Esophagus muscularis mucosa (tissue), 4 donors: ENCODE measurements at regions not wholly inside any gene's neighbourhood (a gene's known extent, or its start where the extent isn't known, plus 50 kb on each side); places are given as distances from the start of the nearest gene placed in this dataset.

ENCODE experiments used
- DNase-seq: peaks from one replicate; pipeline ENCODE4 v3.0.0-alpha.2; 2017; ENCODE audit errors: extremely low spot score
- H3K27ac ChIP-seq, 4 donors: fragments of 200-600 bp; sonication (generic); replicated peaks in 1 of 4; 1 replicate in 3 of 4; 2 replicates in 1 of 4; pipeline ENCODE4 v1.5.1; 2016 to 2019; ENCODE audit warnings: mild to moderate bottlenecking in 1 of 4
- H3K27me3 ChIP-seq, 4 donors: fragments of 200-600 bp; sonication (generic); one replicate each; pipeline versions ENCODE4 v1.5.1 to v1.6.0; 2016 to 2019
- H3K36me3 ChIP-seq, 4 donors: fragments of 200-600 bp; sonication (generic); one replicate each; pipeline ENCODE4 v1.5.1; 2016 to 2019
- H3K4me1 ChIP-seq, 4 donors: fragments of 200-600 bp; sonication (generic); one replicate each; pipeline ENCODE4 v1.5.1; 2016 to 2019
- H3K4me3 ChIP-seq, 4 donors: fragments of 200-600 bp; sonication (generic); 1 replicate in 2 of 4; 2 replicates in 2 of 4; pipeline ENCODE4 v1.5.1; 2016 to 2019; ENCODE audit warnings: mild to moderate bottlenecking in 4 of 4, moderate library complexity in 1 of 4
- H3K9me3 ChIP-seq, 4 donors: fragments of 200-600 bp; sonication (generic); 1 replicate in 3 of 4; 2 replicates in 1 of 4; pipeline ENCODE4 v1.5.1; 2016 to 2019
- EP300 ChIP-seq: sonication (generic); formaldehyde crosslinking; IDR thresholded peaks from one replicate; pipeline ENCODE4 v1.6.1; 2017; ENCODE audit warnings: antibody characterized with exemption
- POLR2A ChIP-seq: fragments of 450-650 bp; IDR thresholded peaks from one replicate; pipeline ENCODE4 v1.6.1; 2017; ENCODE audit warnings: antibody characterized with exemption, moderate library complexity, mild to moderate bottlenecking, low read depth
- POLR2AphosphoS5 ChIP-seq, 2 donors: sonication (generic); formaldehyde crosslinking; IDR thresholded peaks; one replicate each; pipeline ENCODE4 v1.6.1; 2017; ENCODE audit warnings: antibody characterized with exemption in 2 of 2
- WGBS: methylation state at CpG from one replicate; pipeline ENCODE4 v1.1.5; 2018; 5-methylcytosine and 5-hydroxymethylcytosine counted together
- intact Hi-C: fragments of 100-400 bp; cut with DNase I; formaldehyde crosslinking; loops from one replicate; pipeline ENCODE4 v1.15.1; 2023
- TF ChIP-seq, protein P1 (sequence below), 3 experiments: fragments of 200-600 bp in 2 of 3; fragments of 450-650 bp in 1 of 3; sonication (generic) in 2 of 3; IDR thresholded peaks; one replicate each; pipeline ENCODE4 v1.5.1; 2017 to 2019; ENCODE audit warnings: antibody characterized with exemption in 3 of 3, mild to moderate bottlenecking in 2 of 3, moderate library complexity in 1 of 3

DNA sequence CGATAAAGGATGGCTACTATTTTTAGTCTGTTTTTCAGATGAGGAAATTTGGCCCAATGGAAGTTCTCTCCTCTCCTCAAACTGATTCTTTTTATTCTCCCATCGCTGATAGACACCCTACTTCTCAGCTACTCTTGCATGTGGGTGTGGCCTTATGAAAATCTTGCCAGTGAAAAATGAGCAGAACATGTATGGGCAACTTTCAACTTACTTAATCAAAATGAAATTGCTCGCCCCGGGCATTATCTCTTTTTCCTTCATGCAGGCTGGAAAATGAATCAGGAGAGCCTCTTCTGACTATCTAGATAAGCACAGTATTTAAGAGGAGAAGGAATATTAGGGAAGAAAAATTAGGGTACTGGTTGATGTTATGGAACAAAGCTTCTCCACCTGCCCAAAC, 2354.7 kb upstream of the RAG2 start:
- no peaks in the 10 kb centered on the region for H3K4me1 ChIP-seq
- no peaks in the 10 kb centered on the region for H3K9me3 ChIP-seq
- no peaks in the 10 kb centered on the region for H3K36me3 ChIP-seq
- DNase-seq: no peak
- H3K27me3 ChIP-seq: no peaks in the 10 kb centered on the region
- intact Hi-C loops: no loop called here
- 81% methylated on average over 4 of the region's 4 CpGs for WGBS
- no peak overlapping the region for H3K4me3 ChIP-seq
- H3K27ac ChIP-seq: no peak overlapping the region
- TF ChIP-seq EP300: no peak
- TF ChIP-seq, protein P1, sequence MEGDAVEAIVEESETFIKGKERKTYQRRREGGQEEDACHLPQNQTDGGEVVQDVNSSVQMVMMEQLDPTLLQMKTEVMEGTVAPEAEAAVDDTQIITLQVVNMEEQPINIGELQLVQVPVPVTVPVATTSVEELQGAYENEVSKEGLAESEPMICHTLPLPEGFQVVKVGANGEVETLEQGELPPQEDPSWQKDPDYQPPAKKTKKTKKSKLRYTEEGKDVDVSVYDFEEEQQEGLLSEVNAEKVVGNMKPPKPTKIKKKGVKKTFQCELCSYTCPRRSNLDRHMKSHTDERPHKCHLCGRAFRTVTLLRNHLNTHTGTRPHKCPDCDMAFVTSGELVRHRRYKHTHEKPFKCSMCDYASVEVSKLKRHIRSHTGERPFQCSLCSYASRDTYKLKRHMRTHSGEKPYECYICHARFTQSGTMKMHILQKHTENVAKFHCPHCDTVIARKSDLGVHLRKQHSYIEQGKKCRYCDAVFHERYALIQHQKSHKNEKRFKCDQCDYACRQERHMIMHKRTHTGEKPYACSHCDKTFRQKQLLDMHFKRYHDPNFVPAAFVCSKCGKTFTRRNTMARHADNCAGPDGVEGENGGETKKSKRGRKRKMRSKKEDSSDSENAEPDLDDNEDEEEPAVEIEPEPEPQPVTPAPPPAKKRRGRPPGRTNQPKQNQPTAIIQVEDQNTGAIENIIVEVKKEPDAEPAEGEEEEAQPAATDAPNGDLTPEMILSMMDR (IDR thresholded peaks at IDR 0.05): no peak
- TF ChIP-seq POLR2A: no peak
- no peak for TF ChIP-seq POLR2AphosphoS5 (IDR thresholded peaks at IDR 0.05)

DNA sequence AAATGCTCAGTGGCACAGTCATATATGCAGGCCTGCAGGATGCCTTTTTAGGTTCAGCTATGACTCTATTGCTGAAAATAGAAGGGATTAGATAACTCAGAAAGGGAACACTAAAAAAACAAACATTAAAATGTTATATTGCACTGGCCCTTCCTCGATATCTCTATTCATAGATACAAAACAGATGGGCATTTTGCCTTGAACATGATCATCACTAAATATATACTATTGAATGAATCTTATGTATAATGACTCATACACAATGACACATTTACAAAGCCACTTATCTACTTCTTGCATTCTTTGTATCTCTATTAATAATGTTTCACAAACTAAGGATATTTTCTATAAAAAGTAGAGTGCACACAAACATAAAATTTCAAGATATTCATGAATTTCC, 2352.8 kb upstream of the RAG2 start:
- Histone ChIP-seq H3K4me1 (no peaks in the 10 kb centered on the region), H3K9me3 (peaks cover 0 to 4% (median 0%) of the 10 kb centered on the region in 4 donors), H3K27ac (no peak overlapping the region), H3K36me3 (no peaks in the 10 kb centered on the region), H3K4me3 (no peak overlapping the region), H3K27me3 (no peaks in the 10 kb centered on the region)
- no peak for DNase-seq
- intact Hi-C loops: no loop called here
- TF ChIP-seq POLR2AphosphoS5 (IDR thresholded peaks at IDR 0.05): no peak
- 32% methylated on average over 1 of the region's 1 CpG for WGBS

DNA sequence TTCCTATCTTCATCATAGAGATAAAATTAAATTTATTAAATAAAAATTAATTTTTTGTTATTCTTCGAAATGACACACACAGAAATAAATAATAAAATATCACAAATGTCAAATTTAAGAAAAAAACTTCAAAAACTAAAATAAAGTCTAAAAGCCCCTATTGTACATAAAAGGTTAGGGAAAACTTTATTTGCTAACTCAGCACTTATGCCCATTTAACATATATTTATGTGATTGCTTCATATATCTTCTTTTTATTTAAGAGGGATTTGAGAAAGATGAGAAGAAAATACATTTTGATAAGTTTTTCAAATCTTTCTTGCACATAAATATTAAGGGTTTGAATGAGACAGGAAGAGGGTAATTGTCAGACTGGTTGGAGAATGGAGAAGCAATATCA, 2350.4 kb upstream of the RAG2 start:
- Histone ChIP-seq H3K4me1 (no peaks in the 10 kb centered on the region), H3K4me3 (no peak overlapping the region), H3K36me3 (no peaks in the 10 kb centered on the region), H3K27me3 (no peaks in the 10 kb centered on the region), H3K27ac (no peak overlapping the region), H3K9me3 (peaks cover 0 to 8% (median 0%) of the 10 kb centered on the region in 4 donors)
- TF ChIP-seq POLR2A (no peak), POLR2AphosphoS5 (IDR thresholded peaks at IDR 0.05) (no peak)
- TF ChIP-seq, protein P1 (IDR thresholded peaks at IDR 0.05): no peak
- WGBS: 90% methylated on average over 1 of the region's 1 CpG
- intact Hi-C loops: no loop called here
- DNase-seq: no peak

DNA sequence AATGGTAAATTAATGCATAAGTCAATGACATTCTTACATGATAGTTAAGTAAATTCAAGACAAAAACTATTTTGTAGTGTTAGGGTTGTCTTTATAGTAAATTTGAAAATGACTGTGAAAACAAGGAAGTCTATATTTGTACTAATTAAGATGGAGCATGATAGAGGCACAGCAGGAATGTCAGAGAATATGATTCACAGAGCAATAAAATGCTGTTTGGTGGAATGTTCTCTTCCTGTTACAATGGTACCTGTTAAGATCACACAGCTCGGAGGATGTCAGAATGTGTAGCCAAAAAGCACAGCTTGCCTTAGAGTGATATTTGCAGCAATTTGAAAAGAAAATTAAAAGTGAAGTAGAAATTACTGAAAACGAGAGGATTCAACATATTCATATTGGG, 2339.7 kb upstream of the RAG2 start:
- Histone ChIP-seq H3K4me1 (no peaks in the 10 kb centered on the region), H3K27ac (no peak overlapping the region), H3K9me3 (no peaks in the 10 kb centered on the region), H3K4me3 (no peak overlapping the region), H3K27me3 (no peaks in the 10 kb centered on the region), H3K36me3 (no peaks in the 10 kb centered on the region)
- WGBS: 79% methylated on average over 2 of the region's 2 CpGs
- no peak for TF ChIP-seq POLR2A
- TF ChIP-seq, protein P1 (IDR thresholded peaks at IDR 0.05): no peak
- no peak for TF ChIP-seq POLR2AphosphoS5 (IDR thresholded peaks at IDR 0.05)
- no peak for TF ChIP-seq EP300
- no peak for DNase-seq
- intact Hi-C loops: no loop called here

DNA sequence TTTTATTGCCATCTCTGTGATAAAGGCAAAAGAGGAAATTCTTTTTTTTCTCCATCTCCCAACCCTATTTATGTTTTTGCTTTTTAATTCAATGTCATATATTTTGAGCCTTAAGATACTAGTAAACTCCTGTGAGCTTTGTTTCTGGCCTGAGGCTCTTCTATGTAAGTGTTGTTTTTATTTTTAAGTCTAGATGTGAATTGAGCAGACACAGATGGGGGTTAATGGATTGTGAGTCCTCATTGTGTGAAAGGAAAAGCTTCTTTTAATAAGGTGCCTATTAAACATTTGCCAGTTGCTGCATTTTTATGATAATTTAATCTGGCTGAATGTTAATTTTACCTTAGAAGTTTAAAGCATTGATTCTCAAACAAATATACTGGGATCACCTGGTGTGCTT, 2337.9 kb upstream of the RAG2 start:
- H3K36me3 ChIP-seq: no peaks in the 10 kb centered on the region
- H3K4me3 ChIP-seq: no peak overlapping the region
- H3K9me3 ChIP-seq: peaks cover 0 to 10% (median 4%) of the 10 kb centered on the region in 4 donors
- no peak overlapping the region for H3K27ac ChIP-seq
- TF ChIP-seq POLR2AphosphoS5 (IDR thresholded peaks at IDR 0.05) (no peak), POLR2A (no peak), EP300 (no peak)
- TF ChIP-seq, protein P1 (IDR thresholded peaks at IDR 0.05): no peak
- intact Hi-C loops: no loop called here
- no peak for DNase-seq
- no peaks in the 10 kb centered on the region for H3K4me1 ChIP-seq
- no peaks in the 10 kb centered on the region for H3K27me3 ChIP-seq
